K562 (cell line): ENCODE measurements at regions not wholly inside any gene's neighbourhood (a gene's known extent, or its start where the extent isn't known, plus 50 kb on each side); places are given as distances from the start of the nearest gene placed in this dataset.

Source experiments
- ATF2 ChIP-seq: sonication (generic); formaldehyde crosslinking; IDR thresholded peaks from 2 replicates; pipeline ENCODE4 v1.8.1; 2022; ENCODE audit warnings: missing genetic modification reagents
- EP300 ChIP-seq: IDR thresholded peaks from 2 replicates; pipeline ENCODE4 v1.6.1; 2012; ENCODE audit warnings: low read length, improper control_type of control experiment
- EZH2 ChIP-seq: IDR thresholded peaks from 2 replicates; pipeline ENCODE4 v1.6.1; 2012; ENCODE audit warnings: low read depth, mild to moderate bottlenecking, inconsistent platforms, low read length, borderline replicate concordance
- NFRKB ChIP-seq: fragments of 450-650 bp; IDR thresholded peaks from 2 replicates; pipeline ENCODE4 v1.6.1; 2016; ENCODE audit warnings: low read depth
- SREBF1 ChIP-seq: fragments of 150-350 bp; IDR thresholded peaks from 2 replicates; pipeline ENCODE4 v1.6.1; 2014; ENCODE audit warnings: antibody characterized with exemption, low read depth, low read length, borderline replicate concordance
- THAP7 ChIP-seq: fragments of 250-450 bp; sonication (Bioruptor Pico); IDR thresholded peaks from 2 replicates; pipeline ENCODE4 v1.5.0; 2021
- ZNF778 ChIP-seq: fragments of 450-650 bp; formaldehyde crosslinking; IDR thresholded peaks from 2 replicates; pipeline ENCODE4 v1.4.0; 2020; ENCODE audit warnings: mild to moderate bottlenecking, moderate library complexity
- TF ChIP-seq, protein P1 (sequence below), 2 experiments: fragments of 250-450 bp in 1 of 2; fragments of 450-650 bp in 1 of 2; sonication (Bioruptor Pico) in 1 of 2; IDR thresholded peaks; 2 replicates each; pipeline versions ENCODE4 v1.6.1 to v1.8.0; 2016 to 2021; ENCODE audit warnings: mild to moderate bottlenecking in 2 of 2, moderate library complexity in 2 of 2, missing compliant biosample characterization in 1 of 2, missing genetic modification characterization in 1 of 2
- TF ChIP-seq, protein P2 (sequence below), 2 experiments: fragments of 450-650 bp; formaldehyde crosslinking in 1 of 2; IDR thresholded peaks; 2 replicates each; pipeline versions ENCODE4 v1.4.0 to v1.6.1; 2014 to 2020; ENCODE audit warnings: mild to moderate bottlenecking in 2 of 2, borderline replicate concordance in 1 of 2, low read depth in 1 of 2

DNA sequence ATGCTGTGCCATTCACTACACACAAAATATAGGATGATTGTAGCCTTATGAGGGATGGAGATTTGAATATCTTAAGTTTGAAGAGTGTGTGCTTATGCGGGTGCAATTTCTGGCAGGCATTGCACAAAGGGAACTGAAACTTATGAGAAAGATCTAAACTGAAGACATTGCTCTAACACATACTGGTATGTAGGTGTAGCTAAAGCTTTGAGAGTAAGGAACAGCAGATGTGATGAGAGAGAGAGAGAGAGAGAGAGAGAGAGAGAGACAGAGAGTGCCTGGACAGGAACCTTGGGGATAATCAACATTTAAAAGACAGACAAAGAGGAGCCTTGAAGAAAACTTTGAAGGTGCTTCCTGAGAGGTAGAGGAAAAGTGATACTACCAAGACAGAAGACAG, 379.7 kb downstream of the SPRY1 start:
- TF ChIP-seq ATF2 (no peak), EZH2 (no peak), THAP7 (no peak), SREBF1 (no peak), EP300 (no peak), NFRKB (no peak), ZNF778 (CRISPR knock-in tag) (no peak)
- TF ChIP-seq, protein P1, sequence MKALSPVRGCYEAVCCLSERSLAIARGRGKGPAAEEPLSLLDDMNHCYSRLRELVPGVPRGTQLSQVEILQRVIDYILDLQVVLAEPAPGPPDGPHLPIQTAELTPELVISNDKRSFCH (CRISPR knock-in tag; IDR thresholded peaks at IDR 0.05) = no peak
- TF ChIP-seq, protein P1 (tag; IDR thresholded peaks at IDR 0.05) = no peak
- TF ChIP-seq, protein P2, sequence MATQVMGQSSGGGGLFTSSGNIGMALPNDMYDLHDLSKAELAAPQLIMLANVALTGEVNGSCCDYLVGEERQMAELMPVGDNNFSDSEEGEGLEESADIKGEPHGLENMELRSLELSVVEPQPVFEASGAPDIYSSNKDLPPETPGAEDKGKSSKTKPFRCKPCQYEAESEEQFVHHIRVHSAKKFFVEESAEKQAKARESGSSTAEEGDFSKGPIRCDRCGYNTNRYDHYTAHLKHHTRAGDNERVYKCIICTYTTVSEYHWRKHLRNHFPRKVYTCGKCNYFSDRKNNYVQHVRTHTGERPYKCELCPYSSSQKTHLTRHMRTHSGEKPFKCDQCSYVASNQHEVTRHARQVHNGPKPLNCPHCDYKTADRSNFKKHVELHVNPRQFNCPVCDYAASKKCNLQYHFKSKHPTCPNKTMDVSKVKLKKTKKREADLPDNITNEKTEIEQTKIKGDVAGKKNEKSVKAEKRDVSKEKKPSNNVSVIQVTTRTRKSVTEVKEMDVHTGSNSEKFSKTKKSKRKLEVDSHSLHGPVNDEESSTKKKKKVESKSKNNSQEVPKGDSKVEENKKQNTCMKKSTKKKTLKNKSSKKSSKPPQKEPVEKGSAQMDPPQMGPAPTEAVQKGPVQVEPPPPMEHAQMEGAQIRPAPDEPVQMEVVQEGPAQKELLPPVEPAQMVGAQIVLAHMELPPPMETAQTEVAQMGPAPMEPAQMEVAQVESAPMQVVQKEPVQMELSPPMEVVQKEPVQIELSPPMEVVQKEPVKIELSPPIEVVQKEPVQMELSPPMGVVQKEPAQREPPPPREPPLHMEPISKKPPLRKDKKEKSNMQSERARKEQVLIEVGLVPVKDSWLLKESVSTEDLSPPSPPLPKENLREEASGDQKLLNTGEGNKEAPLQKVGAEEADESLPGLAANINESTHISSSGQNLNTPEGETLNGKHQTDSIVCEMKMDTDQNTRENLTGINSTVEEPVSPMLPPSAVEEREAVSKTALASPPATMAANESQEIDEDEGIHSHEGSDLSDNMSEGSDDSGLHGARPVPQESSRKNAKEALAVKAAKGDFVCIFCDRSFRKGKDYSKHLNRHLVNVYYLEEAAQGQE (IDR thresholded peaks at IDR 0.05; ENCODE audit: borderline replicate concordance) = no peak
- TF ChIP-seq, protein P2 (CRISPR knock-in tag; IDR thresholded peaks at IDR 0.05; ENCODE audit: low read depth) = no peak
